ENCODE measurements at regions not wholly inside any gene's neighbourhood (a gene's known extent, or its start where the extent isn't known, plus 50 kb on each side); places are given as distances from the start of the nearest gene placed in this dataset.

GRCh38 chr15:94008104-94009074 is 223.0 kb upstream of the MCTP2 start:
- TF ChIP-seq CTCF (IDR thresholded peaks at IDR 0.05 in 2 of 3, conservative IDR thresholded peaks at IDR 0.05 in 1 of 3; ENCODE audit: borderline replicate concordance in 1 of 3, insufficient read depth in 1 of 3, low read depth in 2 of 3, low read length in 2 of 3) (no peak), POLR2AphosphoS5 (IDR thresholded peaks at IDR 0.05; ENCODE audit: low read depth, low read length) (no peak), EZH2phosphoT487 (IDR thresholded peaks at IDR 0.05; ENCODE audit: borderline replicate concordance) (no peak), JUND (IDR thresholded peaks at IDR 0.05) (no peak), RAD21 (IDR thresholded peaks at IDR 0.05; ENCODE audit: low read depth) (no peak), MAX (IDR thresholded peaks at IDR 0.05) (no peak), CBX3 (IDR thresholded peaks at IDR 0.05; ENCODE audit: low read depth) (no peak), EZH2 (IDR thresholded peaks at IDR 0.05) (no peak), ZNF274 (IDR thresholded peaks at IDR 0.05; ENCODE audit: low read depth, low read length) (no peak), POLR2A (IDR thresholded peaks at IDR 0.05; ENCODE audit: borderline replicate concordance, extremely low read depth, insufficient read depth, insufficient read length) (no peak), ZFX (IDR thresholded peaks at IDR 0.05) (no peak)
